ENCODE measurements at regions not wholly inside any gene's neighbourhood (a gene's known extent, or its start where the extent isn't known, plus 50 kb on each side); places are given as distances from the start of the nearest gene placed in this dataset.

GRCh38 chr1:213340593-213340992, 289.6 kb downstream of the RPS6KC1 start:
- TF ChIP-seq POLR2A (IDR thresholded peaks at IDR 0.05; ENCODE audit: low read depth, low read length): no peak
- TF ChIP-seq TAF1 (IDR thresholded peaks at IDR 0.05; ENCODE audit: borderline replicate concordance, low read depth, low read length): no peak

Data from GM12892 (cell line).